IPS DF 6.9 (cell line): ENCODE measurements at regions not wholly inside any gene's neighbourhood (a gene's known extent, or its start where the extent isn't known, plus 50 kb on each side); places are given as distances from the start of the nearest gene placed in this dataset.

ENCODE experiments used
- DNase-seq: peaks from one replicate; pipeline ENCODE4 v3.0.0-alpha.2; 2013; ENCODE audit warnings: low read depth, low spot score
- H3K27ac ChIP-seq: one replicate; pipeline ENCODE4 v1.5.1; 2013; ENCODE audit warnings: low read length, control low read depth
- H3K27me3 ChIP-seq: 2 replicates; pipeline ENCODE4 v1.6.1; 2013; ENCODE audit warnings: mild to moderate bottlenecking, low read length; ENCODE audit not compliant: control insufficient read depth, insufficient read depth
- H3K36me3 ChIP-seq: 2 replicates; pipeline ENCODE4 v1.6.1; 2013; ENCODE audit warnings: low read length; ENCODE audit not compliant: control insufficient read depth, insufficient read depth
- H3K4me1 ChIP-seq: 2 replicates; pipeline ENCODE4 v1.6.1; 2013; ENCODE audit warnings: low read length; ENCODE audit not compliant: control insufficient read depth, insufficient read depth
- H3K4me3 ChIP-seq: 2 replicates; pipeline ENCODE4 v1.5.1; 2013; ENCODE audit warnings: mild to moderate bottlenecking, low read length
- H3K9me3 ChIP-seq: 2 replicates; pipeline ENCODE4 v1.6.1; 2013; ENCODE audit warnings: low read length, inconsistent platforms; ENCODE audit not compliant: control insufficient read depth, insufficient read depth
- whole genome bisulfite sequencing: extraction: QIAGEN DNeasy Blood & Tissue Kit; methylation state at CpG from one replicate; pipeline ENCODE4 v1.1.7; 2013; ENCODE audit warnings: mixed read lengths, missing lambda C conversion rate; ENCODE audit not compliant: insufficient read length, insufficient coverage; 5-methylcytosine and 5-hydroxymethylcytosine counted together

- no peaks in the 10 kb centered on the region for H3K9me3 ChIP-seq
- H3K36me3 ChIP-seq = no peaks in the 10 kb centered on the region
- H3K27ac ChIP-seq = no peak overlapping the region
- H3K4me3 ChIP-seq = no peak overlapping the region
- no peak for DNase-seq
- no peaks in the 10 kb centered on the region for H3K27me3 ChIP-seq
- no peaks in the 10 kb centered on the region for H3K4me1 ChIP-seq
- no CpG with 5 or more reads among the region's 2 CpGs for WGBS
These were observed 108.4 kb upstream of the FSTL5 start for GRCh38 chr4:162272215-162272614.

GRCh38 chr4:162268911-162269310 lies 105.1 kb upstream of the FSTL5 start:
- Histone ChIP-seq H3K4me3 (no peak overlapping the region), H3K36me3 (no peaks in the 10 kb centered on the region), H3K27ac (no peak overlapping the region), H3K4me1 (no peaks in the 10 kb centered on the region), H3K27me3 (no peaks in the 10 kb centered on the region), H3K9me3 (no peaks in the 10 kb centered on the region)
- WGBS = no CpG with 5 or more reads among the region's 4 CpGs
- DNase-seq = no peak

GRCh38 chr4:162265802-162266201 lies 102.0 kb upstream of the FSTL5 start:
- Histone ChIP-seq H3K27me3 (no peaks in the 10 kb centered on the region), H3K4me3 (no peak overlapping the region), H3K4me1 (no peaks in the 10 kb centered on the region), H3K27ac (no peak overlapping the region), H3K9me3 (no peaks in the 10 kb centered on the region; the same call in 1 of the 2 replicates), H3K36me3 (no peaks in the 10 kb centered on the region)
- DNase-seq = no peak
- no CpG with 5 or more reads among the region's 1 CpG for WGBS

- Histone ChIP-seq H3K27ac (no peak overlapping the region), H3K9me3 (no peaks in the 10 kb centered on the region), H3K4me3 (no peak overlapping the region), H3K36me3 (no peaks in the 10 kb centered on the region), H3K4me1 (no peaks in the 10 kb centered on the region), H3K27me3 (no peaks in the 10 kb centered on the region)
- DNase-seq = no peak
- no CpG with 5 or more reads among the region's 4 CpGs for WGBS
These were observed 81.3 kb upstream of the FSTL5 start for GRCh38 chr4:162245051-162245450.

- Histone ChIP-seq H3K36me3 (no peaks in the 10 kb centered on the region), H3K27ac (no peak overlapping the region), H3K4me1 (no peaks in the 10 kb centered on the region), H3K9me3 (no peaks in the 10 kb centered on the region), H3K27me3 (no peaks in the 10 kb centered on the region), H3K4me3 (no peak overlapping the region)
- no peak for DNase-seq
- WGBS = no CpG with 5 or more reads among the region's 1 CpG
These were observed 78.1 kb upstream of the FSTL5 start for GRCh38 chr4:162241857-162242256.

GRCh38 chr4:162239992-162240769 lies 76.4 kb upstream of the FSTL5 start:
- H3K9me3 ChIP-seq = no peaks in the 10 kb centered on the region

DNA sequence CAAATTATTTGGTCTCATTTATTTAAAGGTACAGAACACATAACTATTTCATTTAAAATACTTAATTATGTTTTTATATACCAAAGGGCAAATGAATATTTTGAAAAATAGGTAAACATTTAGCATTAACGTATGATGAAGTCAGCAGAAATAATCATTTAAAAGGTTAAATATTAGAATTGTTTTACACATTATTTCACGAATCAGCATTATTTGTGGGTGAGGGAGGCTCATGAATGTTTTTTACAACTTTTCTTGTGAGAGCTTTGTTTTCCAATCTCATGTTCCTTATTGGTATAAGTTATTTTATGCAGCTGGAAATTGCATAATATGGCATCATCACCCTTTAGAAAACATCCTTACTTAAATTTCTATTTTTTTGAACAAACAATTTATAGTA lies 73.9 kb upstream of the FSTL5 start:
- Histone ChIP-seq H3K27me3 (no peaks in the 10 kb centered on the region), H3K27ac (no peak overlapping the region), H3K4me1 (no peaks in the 10 kb centered on the region), H3K9me3 (no peaks in the 10 kb centered on the region), H3K36me3 (no peaks in the 10 kb centered on the region), H3K4me3 (no peak overlapping the region)
- no CpG with 5 or more reads among the region's 2 CpGs for WGBS
- DNase-seq = no peak

More at GRCh38 chr4:162239992-162240769, 76.4 kb upstream of the FSTL5 start:
- Histone ChIP-seq H3K27ac (no peak overlapping the region), H3K4me1 (no peaks in the 10 kb centered on the region), H3K4me3 (no peak overlapping the region), H3K36me3 (no peaks in the 10 kb centered on the region), H3K27me3 (no peaks in the 10 kb centered on the region)
- WGBS = no CpG with 5 or more reads among the region's 5 CpGs
- no peak for DNase-seq

GRCh38 chr4:162234595-162234994 lies 70.8 kb upstream of the FSTL5 start:
- Histone ChIP-seq H3K4me3 (no peak overlapping the region), H3K27me3 (no peaks in the 10 kb centered on the region), H3K9me3 (no peaks in the 10 kb centered on the region), H3K36me3 (no peaks in the 10 kb centered on the region), H3K27ac (no peak overlapping the region), H3K4me1 (no peaks in the 10 kb centered on the region)
- DNase-seq = no peak
- WGBS = no CpG with 5 or more reads among the region's 3 CpGs

- Histone ChIP-seq H3K4me3 (no peak overlapping the region), H3K27ac (no peak overlapping the region), H3K36me3 (no peaks in the 10 kb centered on the region), H3K27me3 (no peaks in the 10 kb centered on the region), H3K9me3 (no peaks in the 10 kb centered on the region), H3K4me1 (no peaks in the 10 kb centered on the region)
- no peak for DNase-seq
These were observed 68.5 kb upstream of the FSTL5 start for GRCh38 chr4:162232349-162232748.

DNA sequence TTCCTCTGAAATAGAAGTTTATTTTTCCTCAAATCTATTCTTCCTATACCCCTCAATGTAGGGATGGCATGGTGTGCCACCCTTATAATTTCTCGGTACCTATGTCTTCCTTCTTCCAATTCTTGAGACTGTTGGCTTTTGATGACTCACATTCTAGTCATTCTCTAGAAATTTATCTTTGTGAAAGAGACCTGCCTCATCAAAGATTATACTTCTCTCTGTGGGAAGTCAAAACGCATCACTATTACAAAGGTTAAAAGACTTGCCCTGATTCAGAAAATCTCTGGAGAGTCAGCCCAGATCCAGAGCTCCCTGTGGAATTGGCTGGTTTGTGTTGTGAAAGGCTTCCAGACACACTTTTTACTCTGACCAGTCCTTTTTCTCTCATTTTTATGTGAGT lies 65.9 kb upstream of the FSTL5 start:
- no peaks in the 10 kb centered on the region for H3K4me1 ChIP-seq
- H3K9me3 ChIP-seq = no peaks in the 10 kb centered on the region
- no peaks in the 10 kb centered on the region for H3K36me3 ChIP-seq
- H3K27me3 ChIP-seq = no peaks in the 10 kb centered on the region
- H3K27ac ChIP-seq = no peak overlapping the region
- no peak for DNase-seq
- no peak overlapping the region for H3K4me3 ChIP-seq
- no CpG with 5 or more reads among the region's 2 CpGs for WGBS

GRCh38 chr4:162221148-162221547 lies 57.3 kb upstream of the FSTL5 start:
- Histone ChIP-seq H3K36me3 (no peaks in the 10 kb centered on the region), H3K27me3 (no peaks in the 10 kb centered on the region), H3K9me3 (no peaks in the 10 kb centered on the region), H3K4me3 (no peak overlapping the region), H3K27ac (no peak overlapping the region), H3K4me1 (no peaks in the 10 kb centered on the region)
- no CpG with 5 or more reads among the region's 4 CpGs for WGBS
- no peak for DNase-seq
